Activated naive CD4-positive, alpha-beta T cell treated with anti-CD3 and anti-CD28 coated beads, Interleukin-2, amount 50 U/mL, for 72 hours (primary cell): ENCODE measurements at regions not wholly inside any gene's neighbourhood (a gene's known extent, or its start where the extent isn't known, plus 50 kb on each side); places are given as distances from the start of the nearest gene placed in this dataset.

Experiments
- ATAC-seq, 2 donors: fragments of 150-1000 bp; cut with Tn5 transposase; 2 replicates each; pipeline ENCODE4 v1.10.0; 2021; ENCODE audit warnings: mild to moderate bottlenecking in 2 of 2, moderate library complexity in 2 of 2
- DNase-seq, 2 donors: peaks; one replicate each; pipeline ENCODE4 v3.0.0; 2021 to 2022; ENCODE audit warnings: low spot score in 2 of 2
- H3K27ac Mint-ChIP-seq, 2 donors: one replicate each; pipeline ENCODE4 v1.8.0; 2022; ENCODE audit warnings: mild to moderate bottlenecking in 2 of 2, mixed read lengths in 2 of 2
- H3K36me3 Mint-ChIP-seq, 2 donors: one replicate each; pipeline ENCODE4 v1.8.0; 2022; ENCODE audit warnings: mixed read lengths in 2 of 2
- H3K9me3 Mint-ChIP-seq, 2 donors: one replicate each; pipeline ENCODE4 v1.8.0; 2022; ENCODE audit warnings: mixed read lengths in 2 of 2

- peaks cover 23 to 55% of the 10 kb centered on the region in 2 donors for H3K9me3 Mint-ChIP-seq
- no peak overlapping the region for H3K27ac Mint-ChIP-seq
- DNase-seq, result no peak
- ATAC-seq, result no peak
- H3K36me3 Mint-ChIP-seq, result peaks cover 32 to 50% of the 10 kb centered on the region in 2 donors
Measured at GRCh38 chr5:171571663-171572062, 152.2 kb downstream of the FGF18 start.

DNA sequence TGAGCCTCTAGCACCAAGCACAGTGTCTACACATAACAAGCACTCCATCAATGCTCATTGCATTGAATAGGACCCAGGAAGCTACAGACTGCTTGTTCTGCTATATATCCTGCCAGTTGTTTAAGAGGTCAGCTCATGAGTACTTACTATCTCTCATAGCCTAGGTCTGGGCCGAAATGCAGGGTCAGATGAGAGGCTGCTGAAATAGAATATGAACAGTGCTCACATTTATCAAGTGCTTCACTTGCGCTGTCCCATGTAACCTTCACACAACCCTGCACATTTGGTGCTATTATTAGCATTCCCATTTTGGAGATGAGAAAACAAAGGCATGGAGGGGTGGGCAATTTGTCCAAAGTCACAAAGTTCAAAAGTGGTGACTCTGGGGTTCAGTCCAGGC is 153.6 kb downstream of the FGF18 start:
- ATAC-seq (no peak), DNase-seq (no peak)
- peaks cover 35 to 41% of the 10 kb centered on the region in 2 donors for H3K36me3 Mint-ChIP-seq
- no peak overlapping the region for H3K27ac Mint-ChIP-seq
- H3K9me3 Mint-ChIP-seq, result peaks cover 23 to 52% of the 10 kb centered on the region in 2 donors

- DNase-seq, result no peak
- peaks cover 20 to 46% of the 10 kb centered on the region in 2 donors for H3K9me3 Mint-ChIP-seq
- H3K36me3 Mint-ChIP-seq, result peaks cover 28 to 35% of the 10 kb centered on the region in 2 donors
- no peak overlapping the region for H3K27ac Mint-ChIP-seq
- ATAC-seq, result no peak
Measured at GRCh38 chr5:171573451-171574225, 154.2 kb downstream of the FGF18 start.

GRCh38 chr5:171574376-171574775 is 154.9 kb downstream of the FGF18 start:
- no peak for ATAC-seq
- no peak for DNase-seq
- H3K36me3 Mint-ChIP-seq, result peaks cover 21 to 28% of the 10 kb centered on the region in 2 donors
- H3K27ac Mint-ChIP-seq, result no peak overlapping the region
- peaks cover 14 to 39% of the 10 kb centered on the region in 2 donors for H3K9me3 Mint-ChIP-seq

GRCh38 chr5:171575386-171575785 is 155.9 kb downstream of the FGF18 start:
- Mint-ChIP-seq H3K27ac (no peak overlapping the region), H3K9me3 (peaks cover 6 to 29% of the 10 kb centered on the region in 2 donors), H3K36me3 (peaks cover 11 to 18% of the 10 kb centered on the region in 2 donors)
- DNase-seq, result no peak
- no peak for ATAC-seq

GRCh38 chr5:171575808-171576207 is 156.4 kb downstream of the FGF18 start:
- DNase-seq (no peak), ATAC-seq (no peak)
- Mint-ChIP-seq H3K9me3 (peaks cover 6 to 27% of the 10 kb centered on the region in 2 donors), H3K27ac (no peak overlapping the region), H3K36me3 (peaks cover 11 to 18% of the 10 kb centered on the region in 2 donors)

- ATAC-seq (no peak), DNase-seq (no peak)
- Mint-ChIP-seq H3K27ac (no peak overlapping the region), H3K36me3 (peaks cover 11 to 18% of the 10 kb centered on the region in 2 donors), H3K9me3 (peaks cover 0 to 21% of the 10 kb centered on the region in 2 donors)
Measured at GRCh38 chr5:171577042-171577758, 157.8 kb downstream of the FGF18 start.

DNA sequence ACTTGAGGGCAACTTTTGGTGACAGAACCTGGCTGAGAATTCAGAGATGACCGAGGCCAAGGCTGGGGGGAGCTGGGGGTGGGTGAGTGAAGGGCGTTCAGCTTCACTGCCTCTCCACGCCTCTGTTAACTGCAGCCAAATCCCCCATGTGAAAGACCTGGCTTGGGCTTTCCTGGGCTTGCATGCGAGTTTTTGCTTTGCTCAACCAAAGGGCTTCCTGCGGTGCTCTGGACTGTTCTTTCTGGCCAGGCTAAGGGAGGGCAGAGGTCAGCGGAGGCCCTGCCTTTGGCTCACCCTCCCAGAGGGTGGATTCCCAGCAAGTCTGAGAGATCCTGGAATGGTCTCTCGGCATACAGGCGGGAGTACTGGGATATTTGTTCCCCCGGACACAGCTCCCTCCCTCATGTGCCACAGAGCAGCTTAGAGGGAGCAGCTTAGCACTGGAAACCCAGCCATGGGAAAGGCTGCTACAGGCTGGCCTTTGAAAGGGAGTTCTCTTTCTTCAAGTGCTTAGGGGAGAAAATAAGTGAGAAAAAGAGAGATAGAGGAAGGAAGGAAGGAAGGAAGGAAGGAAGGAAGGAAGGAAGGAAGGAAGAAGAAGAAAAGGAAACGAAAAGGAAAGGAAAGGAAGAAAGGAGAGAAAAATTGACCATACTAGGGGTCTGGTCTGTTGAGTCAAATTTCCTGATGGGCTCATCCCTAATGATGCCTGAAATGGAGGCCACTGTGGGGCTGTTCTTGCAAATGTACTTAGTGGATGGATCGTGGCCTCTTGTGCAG is 158.8 kb downstream of the FGF18 start:
- peak overlapping the region in 1 of 2 donors; percentile 69 for H3K27ac Mint-ChIP-seq
- ATAC-seq, result no peak
- H3K36me3 Mint-ChIP-seq, result peaks cover 6 to 10% of the 10 kb centered on the region in 2 donors
- peaks cover 0 to 14% of the 10 kb centered on the region in 2 donors for H3K9me3 Mint-ChIP-seq
- DNase-seq, result no peak

- H3K9me3 Mint-ChIP-seq, result peaks cover 0 to 14% of the 10 kb centered on the region in 2 donors
- no peak for ATAC-seq
Measured at GRCh38 chr5:171578829-171579491, 159.5 kb downstream of the FGF18 start.

GRCh38 chr5:171579976-171580411 is 160.5 kb downstream of the FGF18 start:
- ATAC-seq (no peak), DNase-seq (no peak)
- Mint-ChIP-seq H3K27ac (no peak overlapping the region), H3K9me3 (peaks cover 4 to 14% of the 10 kb centered on the region in 2 donors), H3K36me3 (peaks cover 6 to 10% of the 10 kb centered on the region in 2 donors)

More at GRCh38 chr5:171578829-171579491, 159.5 kb downstream of the FGF18 start:
- peaks cover 6 to 10% of the 10 kb centered on the region in 2 donors for H3K36me3 Mint-ChIP-seq
- DNase-seq, result no peak
- no peak overlapping the region for H3K27ac Mint-ChIP-seq

GRCh38 chr5:171580502-171581265 is 161.2 kb downstream of the FGF18 start:
- DNase-seq (no peak), ATAC-seq (no peak)
- Mint-ChIP-seq H3K36me3 (peaks cover 6 to 10% of the 10 kb centered on the region in 2 donors), H3K9me3 (peaks cover 4 to 14% of the 10 kb centered on the region in 2 donors), H3K27ac (no peak overlapping the region)

GRCh38 chr5:171581781-171582180 is 162.3 kb downstream of the FGF18 start:
- Mint-ChIP-seq H3K27ac (no peak overlapping the region), H3K9me3 (peaks cover 3 to 4% of the 10 kb centered on the region in 2 donors), H3K36me3 (peaks cover 0 to 3% of the 10 kb centered on the region in 2 donors)
- DNase-seq (no peak), ATAC-seq (no peak)

DNA sequence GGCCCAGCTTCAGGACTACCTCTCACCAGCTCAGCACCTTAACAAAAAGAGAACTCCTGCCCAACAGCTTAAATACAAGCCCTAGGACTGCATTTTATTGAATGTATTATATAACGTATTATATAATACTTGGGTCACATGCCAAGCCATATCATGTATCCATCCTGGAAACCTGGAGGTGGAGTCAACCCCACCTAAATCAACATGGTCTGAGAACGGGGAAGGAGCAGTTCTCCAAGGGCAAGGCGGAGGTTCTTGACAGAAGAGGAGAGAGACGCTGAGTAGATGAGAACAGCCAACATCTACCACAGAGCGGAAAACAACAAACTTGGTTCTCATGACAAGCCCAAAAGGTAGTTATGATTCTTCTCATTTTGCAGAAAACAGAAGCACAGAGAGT is 163.4 kb downstream of the FGF18 start:
- ATAC-seq, result no peak
- DNase-seq, result no peak
- no peaks in the 10 kb centered on the region for H3K36me3 Mint-ChIP-seq

DNA sequence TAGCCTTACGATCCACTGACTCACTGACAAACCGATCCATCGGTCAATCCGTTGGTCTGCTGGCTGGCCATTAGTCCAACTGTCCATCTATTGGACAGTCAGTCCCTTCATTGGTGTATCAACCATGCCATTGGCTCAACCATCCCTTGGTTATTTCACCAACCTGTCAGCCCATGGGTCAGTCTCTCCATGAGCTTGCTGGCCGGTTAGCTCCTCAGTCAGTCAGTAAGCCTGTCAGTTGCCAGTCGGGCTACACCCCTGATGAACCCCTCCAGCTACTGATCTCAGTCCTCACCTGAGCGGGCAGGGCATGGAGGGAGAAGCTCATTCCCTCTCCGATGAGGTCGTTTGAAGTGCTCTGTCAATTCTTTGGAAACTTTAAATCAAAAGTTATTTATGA is 166.5 kb downstream of the FGF18 start:
- Mint-ChIP-seq H3K36me3 (no peaks in the 10 kb centered on the region), H3K9me3 (peaks cover 0 to 4% of the 10 kb centered on the region in 2 donors), H3K27ac (no peak overlapping the region)
- ATAC-seq (no peak), DNase-seq (no peak)

More for the DNA sequence above, 163.4 kb downstream of the FGF18 start:
- no peak overlapping the region for H3K27ac Mint-ChIP-seq
- H3K9me3 Mint-ChIP-seq, result peaks cover 0 to 4% of the 10 kb centered on the region in 2 donors

GRCh38 chr5:171586436-171586835 is 167.0 kb downstream of the FGF18 start:
- ATAC-seq (no peak), DNase-seq (no peak)
- H3K9me3 Mint-ChIP-seq, result peaks cover 0 to 4% of the 10 kb centered on the region in 2 donors
- no peaks in the 10 kb centered on the region for H3K36me3 Mint-ChIP-seq
- H3K27ac Mint-ChIP-seq, result no peak overlapping the region
